Omental fat pad (tissue), 3 donors: ENCODE measurements at regions not wholly inside any gene's neighbourhood (a gene's known extent, or its start where the extent isn't known, plus 50 kb on each side); places are given as distances from the start of the nearest gene placed in this dataset.

Experiments used
- ATAC-seq: fragments of 150-250 bp; one replicate; pipeline ENCODE4 v1.9.1; 2016; ENCODE audit warnings: mild to moderate bottlenecking, moderate library complexity; ENCODE audit not compliant: low FRiP score
- DNase-seq: peaks from one replicate; pipeline ENCODE4 v3.0.0-alpha.2; 2019; ENCODE audit warnings: low spot score
- CTCF ChIP-seq, 3 donors: fragments of 450-650 bp; IDR thresholded peaks; one replicate each; pipeline ENCODE4 v1.5.1; 2016 to 2017; ENCODE audit warnings: antibody characterized with exemption in 3 of 3, mild to moderate bottlenecking in 3 of 3, moderate library complexity in 2 of 3

- TF ChIP-seq CTCF (IDR thresholded peaks at IDR 0.05), result no peak
- no peak for ATAC-seq
- DNase-seq, result no peak
Observed at GRCh38 chr2:59886759-59887158, 666.7 kb downstream of the BCL11A start.

- no peak for DNase-seq
- ATAC-seq, result no peak
- TF ChIP-seq CTCF (IDR thresholded peaks at IDR 0.05), result no peak
Observed at GRCh38 chr2:59885541-59885940, 667.9 kb downstream of the BCL11A start.

- no peak for ATAC-seq
- no peak for DNase-seq
- TF ChIP-seq CTCF (IDR thresholded peaks at IDR 0.05), result no peak
Observed at GRCh38 chr2:59884166-59884565, 669.3 kb downstream of the BCL11A start.

GRCh38 chr2:59882822-59883221 lies 670.6 kb downstream of the BCL11A start:
- DNase-seq, result no peak
- no peak for TF ChIP-seq CTCF (IDR thresholded peaks at IDR 0.05)
- no peak for ATAC-seq

- DNase-seq (no peak), ATAC-seq (no peak)
- no peak for TF ChIP-seq CTCF (IDR thresholded peaks at IDR 0.05)
Observed at GRCh38 chr2:59882279-59882678, 671.2 kb downstream of the BCL11A start.

GRCh38 chr2:59881218-59881617 lies 672.2 kb downstream of the BCL11A start:
- no peak for ATAC-seq
- no peak for DNase-seq
- TF ChIP-seq CTCF (IDR thresholded peaks at IDR 0.05), result no peak

GRCh38 chr2:59879700-59880131 lies 673.7 kb downstream of the BCL11A start:
- ATAC-seq, result no peak
- TF ChIP-seq CTCF (IDR thresholded peaks at IDR 0.05), result no peak
- DNase-seq, result no peak
